IPS-NIHi7 (cell line): ENCODE measurements at regions not wholly inside any gene's neighbourhood (a gene's known extent, or its start where the extent isn't known, plus 50 kb on each side); places are given as distances from the start of the nearest gene placed in this dataset.

Source experiments
- DNase-seq: peaks from one replicate; pipeline ENCODE4 v3.0.0; 2012; ENCODE audit warnings: mixed read lengths; ENCODE audit errors: extremely low spot score

GRCh38 chr4:83724485-83725335 is 188.8 kb downstream of the GPAT3 start:
- no peak for DNase-seq

- DNase-seq, result no peak
These were observed 187.7 kb downstream of the GPAT3 start for GRCh38 chr4:83723609-83724008.

DNA sequence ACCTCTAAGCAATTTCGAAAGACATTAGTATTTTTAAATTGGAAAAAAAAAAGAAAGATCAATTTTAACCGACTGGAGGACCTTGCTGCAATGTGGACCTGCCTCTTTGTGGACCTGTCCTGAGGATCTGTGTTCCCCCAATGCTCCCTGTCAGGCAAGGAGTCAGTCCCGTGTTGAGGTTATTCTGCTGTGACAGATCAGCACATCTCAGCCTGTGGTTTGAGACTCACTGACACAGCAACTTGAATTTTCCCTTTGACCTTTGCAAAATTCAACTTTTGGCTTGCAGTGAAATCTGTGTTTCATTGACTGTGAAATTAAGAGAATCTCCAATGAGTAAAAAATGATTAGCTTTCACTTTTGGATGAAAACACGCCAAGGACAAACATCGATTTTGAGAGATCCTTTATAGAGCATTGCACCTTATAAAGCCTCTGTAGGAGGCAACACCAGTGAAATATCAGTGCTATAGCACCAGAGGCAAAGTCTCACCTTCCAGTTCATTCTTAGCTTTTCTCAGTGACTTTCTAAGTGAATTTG is 186.9 kb downstream of the GPAT3 start:
- no peak for DNase-seq

DNA sequence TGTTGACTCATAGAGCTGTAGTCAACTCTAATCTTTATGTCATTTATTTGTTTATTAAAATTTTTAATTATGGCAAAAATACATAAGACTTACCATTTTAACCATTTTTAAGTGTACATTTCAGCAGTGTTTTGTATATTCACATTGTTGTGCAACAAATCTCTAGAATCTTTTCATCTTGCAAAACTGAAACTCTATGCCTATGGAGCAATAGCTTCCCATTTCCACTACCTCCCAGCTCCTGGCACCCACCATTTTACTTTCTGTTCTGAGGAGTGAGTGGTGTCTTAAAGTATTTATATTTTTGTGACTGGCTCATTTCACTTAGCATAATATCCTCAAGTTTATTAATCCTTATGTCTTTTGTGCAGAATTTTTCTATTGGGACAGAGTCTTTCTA is 181.0 kb downstream of the GPAT3 start:
- DNase-seq, result no peak

DNA sequence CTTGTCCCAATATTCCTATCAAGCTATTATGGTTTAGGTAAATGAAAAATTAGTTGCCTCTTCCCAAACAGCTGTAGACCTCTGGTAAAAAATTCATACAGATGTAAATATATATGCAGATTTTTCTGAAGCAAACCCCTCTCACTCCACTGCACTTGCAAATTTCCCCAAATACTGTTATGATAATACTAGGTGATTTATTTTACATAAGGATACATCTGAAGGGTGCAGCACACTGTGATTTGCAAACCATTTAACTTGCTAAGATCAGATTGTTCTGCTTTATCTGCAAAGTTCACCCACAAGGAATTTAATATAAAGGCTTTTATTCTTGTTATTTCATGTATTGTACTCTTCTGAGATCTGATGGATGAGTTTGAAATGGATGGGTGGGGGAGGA is 177.0 kb downstream of the GPAT3 start:
- no peak for DNase-seq

DNA sequence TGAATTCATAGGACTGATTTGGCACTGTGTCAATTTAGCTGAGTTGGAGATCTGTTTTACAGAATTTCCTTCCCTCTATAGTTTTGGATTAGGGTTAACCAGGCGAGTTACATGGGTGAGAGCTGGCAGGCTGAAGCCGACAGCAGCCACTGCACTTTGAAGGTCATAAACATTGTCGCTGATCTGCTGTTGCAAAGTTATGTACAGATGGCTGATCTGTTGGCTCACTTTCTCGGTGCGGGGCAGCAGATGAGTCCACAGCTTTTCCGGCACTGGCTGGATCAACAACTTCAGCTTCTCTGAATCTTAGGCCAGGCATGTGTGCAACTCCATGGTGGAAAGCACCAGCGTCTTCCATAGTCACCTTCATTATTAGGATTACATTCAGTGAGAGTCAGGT is 173.7 kb downstream of the GPAT3 start:
- no peak for DNase-seq

DNA sequence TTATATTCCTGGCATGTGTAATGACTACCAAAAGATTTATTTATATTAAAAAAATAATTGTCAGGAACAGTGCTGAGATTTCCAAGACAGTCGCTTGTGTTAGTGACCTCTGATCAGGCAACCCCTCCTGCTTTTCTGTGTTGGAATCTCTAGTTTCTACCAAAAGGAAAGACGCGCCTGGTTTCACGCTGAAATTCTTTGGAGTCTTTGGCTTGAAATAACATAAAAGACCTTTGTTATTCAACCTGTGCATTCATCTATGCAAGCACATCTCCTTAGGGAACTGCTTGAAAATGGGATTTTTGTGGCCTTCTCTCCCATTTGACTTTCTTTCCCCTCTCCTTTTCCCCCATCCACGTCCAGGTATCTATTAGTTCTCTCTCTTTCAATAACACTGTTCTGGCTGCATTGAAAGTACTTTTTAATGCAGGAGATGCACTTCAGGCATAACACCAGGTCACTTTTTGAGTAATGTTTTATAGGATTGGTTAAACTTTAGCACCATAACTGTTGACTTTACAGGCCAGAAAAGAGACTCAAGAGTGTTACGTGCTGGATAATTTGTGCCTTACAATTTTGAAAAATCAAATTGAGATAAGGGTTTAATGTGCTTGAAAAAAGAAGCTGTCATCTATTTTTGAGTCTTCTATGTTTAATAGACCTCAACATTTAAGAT is 172.7 kb downstream of the GPAT3 start:
- DNase-seq, result no peak

DNA sequence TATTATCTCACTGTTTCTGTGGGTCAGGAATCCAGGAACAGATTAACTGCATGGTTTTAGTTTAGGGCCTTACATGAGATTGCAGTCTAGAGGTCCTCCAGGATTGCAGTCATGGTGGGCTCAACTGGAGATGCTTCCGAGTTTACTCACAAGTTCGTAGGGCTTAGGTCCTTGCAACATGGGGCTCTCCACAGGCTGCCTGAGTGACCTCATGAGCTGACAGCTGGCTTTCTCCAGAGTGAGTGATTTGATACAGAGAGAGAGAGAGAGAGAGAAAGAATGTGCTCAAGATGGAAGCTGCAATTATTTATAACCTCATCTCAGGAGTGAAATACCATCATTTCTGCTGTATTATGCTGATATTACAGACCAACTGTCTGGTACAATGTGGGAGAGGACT is 168.9 kb downstream of the GPAT3 start:
- DNase-seq, result no peak

DNA sequence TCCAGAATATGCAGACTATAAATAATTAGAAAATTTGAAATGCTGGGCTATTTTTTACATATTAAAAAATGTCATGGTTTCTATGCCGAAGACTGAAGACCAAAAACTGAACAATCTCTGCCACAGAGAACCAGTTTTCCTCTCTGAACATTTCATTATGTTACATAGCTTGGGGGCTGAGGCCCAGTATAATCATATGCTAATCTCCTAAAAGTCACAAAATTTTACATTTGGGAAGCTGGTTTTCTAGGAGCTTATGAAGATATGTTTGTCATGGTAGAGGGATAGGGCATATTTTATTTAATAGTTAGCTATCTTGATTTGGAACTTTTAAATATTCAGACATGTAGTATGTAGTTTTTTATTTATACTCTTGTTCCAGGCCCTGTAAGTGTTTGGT is 167.8 kb downstream of the GPAT3 start:
- no peak for DNase-seq

DNA sequence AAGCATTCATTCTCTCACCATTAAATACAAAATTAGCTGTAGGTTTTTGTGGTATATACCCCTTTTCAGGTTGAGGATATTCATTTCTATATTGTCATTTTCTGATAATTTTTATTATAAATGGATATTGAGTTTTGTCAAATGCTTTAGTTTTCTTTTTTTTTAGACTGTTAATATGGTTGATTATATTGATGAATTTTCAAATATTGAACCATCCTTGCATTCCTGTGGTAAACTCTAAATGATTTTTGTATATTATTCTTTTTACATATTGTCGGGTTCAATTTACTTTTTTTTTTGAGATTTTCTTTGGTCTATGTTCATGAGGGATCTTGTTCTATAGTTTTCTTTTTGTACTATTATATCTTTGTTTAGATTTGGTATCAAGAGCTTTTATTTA is 165.1 kb downstream of the GPAT3 start:
- DNase-seq, result no peak

- DNase-seq, result no peak
These were observed 163.4 kb downstream of the GPAT3 start for GRCh38 chr4:83699358-83699757.

DNA sequence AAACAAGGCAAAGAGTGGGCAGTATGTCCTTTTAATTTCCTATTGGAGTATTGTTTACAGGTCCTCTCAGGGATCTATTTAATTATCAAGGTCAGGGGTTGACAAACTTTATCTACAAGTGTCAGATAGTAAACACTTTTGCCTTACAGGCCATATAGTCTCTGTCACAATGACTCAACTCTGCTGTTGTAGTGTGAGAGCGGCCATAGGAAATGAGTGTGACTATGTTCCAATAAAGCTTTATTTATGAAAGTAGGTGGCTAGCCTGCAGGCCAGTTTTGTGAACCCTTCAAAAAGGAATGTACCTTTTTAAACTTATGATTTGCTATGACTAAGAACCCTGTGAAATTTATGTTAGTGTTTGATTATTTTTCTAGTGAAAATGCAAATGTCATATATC is 156.1 kb downstream of the GPAT3 start:
- DNase-seq, result no peak

DNA sequence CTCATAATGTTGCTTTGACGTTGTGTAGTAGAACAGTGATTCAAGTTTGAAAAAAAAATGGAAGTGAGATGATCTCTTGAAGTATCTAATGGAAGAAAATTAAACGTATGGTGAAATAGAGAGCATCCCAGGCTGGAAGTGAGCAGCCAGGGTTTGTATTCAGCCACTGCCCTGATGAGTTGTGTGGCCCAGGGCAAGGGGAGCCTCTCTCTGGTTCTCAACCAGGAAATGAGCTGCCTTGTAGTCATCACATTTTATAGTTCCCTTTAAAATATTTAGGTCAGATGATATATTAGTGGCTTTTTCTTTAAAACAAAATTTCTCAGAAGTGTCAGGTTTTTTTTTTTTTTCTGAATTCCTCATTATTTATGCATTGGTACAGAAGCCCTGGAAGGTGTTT is 150.3 kb downstream of the GPAT3 start:
- no peak for DNase-seq

- DNase-seq, result no peak
These were observed 143.8 kb downstream of the GPAT3 start for GRCh38 chr4:83679692-83680091.

DNA sequence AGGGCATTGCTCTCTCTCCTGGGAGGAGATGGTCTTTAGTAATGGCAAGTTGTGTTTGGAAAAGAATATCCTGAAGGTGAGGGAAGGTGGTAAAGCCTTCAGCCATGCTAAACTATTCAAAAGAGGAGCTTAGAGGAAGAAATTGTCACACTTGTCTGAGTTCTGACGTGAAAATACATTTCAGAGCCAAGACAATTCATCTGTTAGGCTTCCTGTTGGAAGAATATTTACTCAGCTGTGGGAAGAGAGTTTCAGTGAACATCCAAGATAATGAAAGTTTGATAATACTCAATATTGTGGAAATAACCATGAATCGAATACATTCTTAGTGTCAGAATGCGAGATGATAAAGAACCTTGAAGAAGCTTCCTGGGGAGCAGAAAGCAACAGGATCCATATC is 143.3 kb downstream of the GPAT3 start:
- no peak for DNase-seq

- no peak for DNase-seq
These were observed 141.7 kb downstream of the GPAT3 start for GRCh38 chr4:83677656-83678055.

DNA sequence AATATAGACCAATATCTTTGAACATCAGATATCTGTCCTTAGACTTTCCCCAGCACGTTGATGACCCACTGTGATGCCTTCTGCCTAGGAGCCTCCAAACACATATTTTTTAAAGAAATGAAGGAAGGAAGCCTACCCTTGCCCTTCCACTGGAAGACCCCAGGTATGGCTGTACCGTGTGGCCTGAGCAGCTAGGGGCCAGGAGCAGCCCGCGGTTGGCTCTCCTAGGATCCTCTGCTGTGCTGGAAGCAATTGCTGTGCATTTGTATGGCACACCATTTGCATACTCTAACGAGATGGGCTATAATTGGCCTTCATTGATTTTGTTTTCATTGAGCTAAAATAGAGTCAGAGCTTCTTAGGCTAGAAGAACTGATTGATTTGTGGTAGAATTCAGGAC is 128.8 kb downstream of the GPAT3 start:
- peak; percentile 16 for DNase-seq

GRCh38 chr4:83664071-83664470 is 128.2 kb downstream of the GPAT3 start:
- DNase-seq, result no peak

GRCh38 chr4:83662204-83662603 is 126.3 kb downstream of the GPAT3 start:
- DNase-seq, result peak; percentile 16

GRCh38 chr4:83661359-83661758 is 125.5 kb downstream of the GPAT3 start:
- DNase-seq, result no peak

DNA sequence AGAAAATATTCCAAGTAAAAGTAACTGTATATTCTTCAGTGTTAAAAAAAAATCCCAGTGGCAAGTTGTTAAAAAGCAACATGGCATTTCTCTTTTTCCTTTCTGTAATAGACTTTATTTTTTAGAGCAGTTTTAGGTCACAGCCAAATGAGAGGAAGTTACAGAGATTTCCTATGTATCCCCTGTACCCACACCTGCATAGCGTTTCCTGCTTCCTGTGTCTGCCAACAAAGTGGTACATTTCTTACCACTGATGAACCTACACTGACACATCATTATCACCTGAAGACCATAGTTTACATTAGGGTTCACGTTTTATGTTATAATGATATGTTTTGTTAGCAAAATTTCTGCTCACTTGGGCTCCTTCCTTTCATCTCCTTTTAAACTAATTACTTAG is 124.7 kb downstream of the GPAT3 start:
- no peak for DNase-seq

DNA sequence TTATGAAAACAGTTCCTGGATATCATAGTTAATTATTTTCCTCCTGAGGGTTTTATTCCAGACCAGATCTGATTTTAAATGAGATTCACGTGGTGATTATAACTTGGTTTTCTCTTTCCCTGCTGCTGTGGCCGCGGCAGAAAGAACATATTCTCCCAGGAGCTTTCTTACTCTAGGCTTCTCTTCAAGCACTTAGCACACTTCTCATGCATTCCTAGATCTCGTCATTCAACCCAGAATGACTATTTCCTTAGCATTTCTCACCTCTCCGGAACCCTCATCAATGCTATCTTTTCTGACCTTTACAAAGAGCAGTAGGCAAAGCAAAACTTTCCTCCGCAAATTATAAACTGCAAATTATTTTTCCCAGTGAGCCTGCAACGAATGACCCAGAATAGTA is 122.9 kb downstream of the GPAT3 start:
- DNase-seq, result no peak

GRCh38 chr4:83657336-83657735 is 121.4 kb downstream of the GPAT3 start:
- no peak for DNase-seq
